NCI-H345 treated with DMSO at 0.1 percent for 48 hours (cell line): ENCODE measurements at regions not wholly inside any gene's neighbourhood (a gene's known extent, or its start where the extent isn't known, plus 50 kb on each side); places are given as distances from the start of the nearest gene placed in this dataset.

Source experiments
- DNase-seq: peaks from one replicate; lab custom pipeline; 2025; ENCODE audit not compliant: unreplicated experiment; lab: John Stamatoyannopoulos, UW

DNA sequence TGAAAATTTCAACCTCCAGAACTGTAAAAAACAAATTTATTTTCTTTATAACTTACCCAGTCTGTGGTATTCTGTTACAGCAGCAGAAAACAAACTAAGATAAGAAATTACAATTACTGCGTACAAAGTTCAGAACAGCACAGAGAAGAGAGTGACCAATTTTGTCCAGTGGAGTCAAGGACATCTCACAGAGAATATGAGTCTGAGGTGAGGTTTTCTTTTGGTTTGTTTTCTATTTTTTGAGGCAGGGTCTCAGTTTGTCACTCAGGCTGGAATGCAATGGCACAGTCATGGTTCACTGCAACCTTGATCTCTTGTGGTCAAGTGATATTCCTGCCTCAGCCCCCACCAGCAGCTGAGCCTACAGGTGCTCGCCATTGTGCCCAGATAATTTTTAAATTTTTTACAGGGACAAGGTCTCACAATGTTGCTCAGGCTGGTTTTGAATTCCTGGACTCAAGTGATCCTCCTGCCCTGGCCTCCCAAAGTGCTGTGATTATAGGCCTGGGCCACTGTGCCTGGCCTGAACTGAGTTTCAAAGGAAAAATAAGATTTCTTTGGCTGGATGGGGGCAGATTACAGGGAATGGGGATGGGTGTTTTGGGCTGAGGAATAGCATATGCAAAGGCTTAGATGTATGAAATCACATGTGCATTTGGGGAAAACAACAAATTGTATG lies 201.1 kb upstream of the USP24 start:
- no peak for DNase-seq

DNA sequence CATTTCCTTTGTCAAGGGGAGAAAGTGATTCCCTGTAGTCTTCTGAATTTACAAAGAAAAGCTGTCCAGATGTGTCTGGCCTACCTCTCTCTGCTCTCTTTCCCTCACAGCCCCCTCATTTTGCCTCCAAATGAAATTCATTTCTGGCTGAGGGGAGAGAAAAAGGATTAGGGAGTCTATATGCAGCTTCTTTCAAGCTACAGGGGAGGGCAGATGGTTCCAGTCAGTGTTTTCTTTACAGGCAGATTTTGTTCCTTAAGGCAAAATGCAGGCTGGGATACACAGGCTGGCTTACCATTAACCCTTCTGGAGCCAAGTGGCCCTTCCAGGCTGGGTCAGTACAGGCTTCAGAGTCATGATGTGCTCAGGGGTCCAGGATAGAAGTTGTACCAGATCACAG lies 198.1 kb upstream of the USP24 start:
- DNase-seq: no peak

DNA sequence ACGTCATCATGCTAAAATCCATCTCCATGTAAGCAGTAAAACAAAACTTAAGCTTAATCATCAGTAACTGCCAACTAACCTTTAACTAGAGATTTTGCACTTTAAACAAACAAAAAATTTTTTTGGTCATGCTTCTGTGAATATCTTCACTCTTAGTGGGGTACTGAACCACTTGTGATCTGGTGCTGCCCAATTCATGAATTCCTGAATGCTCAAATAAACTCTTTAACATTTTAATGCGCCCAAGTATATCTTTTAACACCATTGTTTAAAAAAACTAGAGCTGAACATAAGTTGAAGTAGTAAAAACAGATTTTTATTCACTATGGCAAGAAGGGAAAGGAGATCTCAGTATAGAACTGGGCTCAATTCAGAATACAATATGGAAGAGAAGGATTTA lies 196.9 kb upstream of the USP24 start:
- no peak for DNase-seq

DNA sequence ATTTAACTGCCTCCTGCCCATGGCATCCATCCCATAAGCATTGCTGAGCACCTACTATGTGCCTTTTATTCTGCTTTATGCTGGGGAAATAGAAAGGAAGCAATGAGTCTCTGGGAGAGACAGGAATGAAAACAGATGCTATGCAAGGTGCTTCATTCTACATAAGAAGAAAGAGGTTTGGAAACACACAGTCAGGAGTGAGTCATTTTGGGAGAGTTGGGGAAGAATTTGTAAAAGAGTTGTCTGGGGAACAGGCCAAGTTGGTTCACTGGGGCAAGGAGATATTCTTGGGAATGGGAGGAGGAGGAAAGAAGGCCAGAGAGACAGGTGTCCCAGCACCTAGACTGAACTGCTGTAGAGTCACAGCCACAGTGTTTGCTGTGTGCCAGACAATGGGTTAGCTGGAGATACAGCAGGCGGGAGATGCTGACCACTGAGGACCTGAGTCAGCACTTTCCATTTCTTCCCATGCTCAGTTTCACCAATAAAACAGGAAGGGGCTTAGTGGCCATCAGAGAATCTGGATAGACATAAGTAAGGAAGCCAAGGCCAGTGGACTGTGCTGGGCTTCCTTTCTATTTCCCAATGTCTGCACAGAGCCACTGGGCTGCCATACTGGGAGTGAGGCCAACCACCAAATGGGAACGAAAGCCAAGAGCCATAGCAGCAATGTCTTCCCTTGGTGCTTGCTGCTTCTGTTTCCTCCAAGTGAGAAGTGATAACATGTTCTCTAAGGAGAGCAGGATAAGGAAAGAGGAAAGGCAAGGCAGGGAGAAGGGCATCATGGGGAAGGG lies 187.7 kb upstream of the USP24 start:
- DNase-seq: no peak

DNA sequence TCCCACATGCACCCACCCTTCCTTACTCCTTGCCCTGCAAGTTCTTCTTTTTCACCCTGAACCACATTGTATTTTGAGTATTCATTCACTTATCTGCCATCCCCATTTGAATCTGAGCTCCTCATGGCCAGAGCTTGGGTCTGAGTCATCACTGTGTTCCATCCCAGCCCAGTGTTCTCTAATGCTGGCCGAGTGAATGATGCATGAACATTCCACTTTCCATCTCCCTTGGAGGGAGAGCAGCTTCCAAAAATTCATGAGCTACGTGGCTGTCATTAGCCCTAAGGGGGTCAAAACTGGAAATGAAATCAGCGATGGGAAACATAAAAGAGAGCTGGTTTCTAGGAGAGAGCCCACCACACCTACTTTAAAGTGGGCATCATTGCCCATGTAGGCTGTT lies 187.0 kb upstream of the USP24 start:
- DNase-seq: no peak

DNA sequence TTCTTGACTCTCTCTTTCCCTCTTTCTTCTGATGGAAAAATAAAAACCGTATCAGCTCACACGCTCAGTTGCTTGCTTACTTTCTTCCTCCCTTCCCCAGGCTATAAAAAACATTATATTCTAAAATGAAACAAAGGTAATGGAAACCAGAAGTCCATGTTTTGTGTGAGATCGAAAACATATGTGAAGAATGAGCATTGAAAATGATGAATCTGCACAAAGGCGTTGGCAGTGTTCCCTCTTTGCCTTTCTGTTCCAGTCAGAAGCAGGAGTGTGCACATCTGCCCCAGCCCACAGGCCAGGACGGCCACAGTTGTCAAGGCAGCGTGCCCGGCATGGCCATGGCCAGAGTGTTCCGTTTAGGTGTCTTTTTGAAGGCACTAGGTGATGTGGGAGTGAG lies 185.3 kb upstream of the USP24 start:
- DNase-seq: no peak

DNA sequence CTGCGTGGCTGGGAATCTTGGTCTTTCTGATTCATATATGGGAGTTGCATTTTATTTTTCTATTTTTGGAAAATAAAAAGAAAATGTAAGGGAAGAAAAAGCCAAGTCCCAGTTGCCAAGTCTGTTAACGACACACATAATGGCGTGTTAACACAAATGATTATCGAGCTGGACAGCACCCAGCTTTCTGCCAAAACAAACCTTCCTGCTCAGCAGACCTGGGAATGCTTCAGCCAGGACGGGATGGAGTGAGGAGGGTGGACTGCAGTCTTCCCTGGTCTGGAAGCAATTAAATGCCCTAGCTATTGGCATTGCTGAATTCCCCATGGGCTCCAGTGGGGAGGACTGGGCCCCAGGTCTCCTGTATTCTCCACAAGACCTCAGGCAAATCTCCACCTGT lies 184.2 kb upstream of the USP24 start:
- DNase-seq: no peak

DNA sequence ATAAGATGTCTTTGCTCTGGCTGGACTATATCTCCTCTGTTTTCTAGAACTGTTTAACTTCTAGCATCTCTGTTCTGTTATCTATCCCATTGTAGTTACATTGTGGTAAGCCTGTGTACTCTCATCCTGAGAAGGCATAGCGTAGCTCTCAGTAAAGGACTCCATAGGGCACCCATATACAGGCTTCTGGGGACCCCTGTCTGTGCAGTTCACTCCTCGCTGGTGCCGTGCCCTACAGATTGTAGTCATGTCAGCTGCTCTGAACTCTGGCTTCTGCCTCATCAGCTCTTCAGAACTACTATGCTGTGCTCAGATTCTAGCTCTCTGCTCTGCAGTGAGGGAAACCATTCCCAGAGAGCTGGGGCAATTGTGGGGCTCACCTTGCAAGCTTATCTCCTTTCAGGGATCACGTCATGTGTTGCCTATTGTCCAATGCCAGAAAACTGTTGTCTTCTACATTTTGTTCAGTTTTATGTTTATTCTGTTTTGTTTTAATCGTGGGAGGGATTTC lies 181.3 kb upstream of the USP24 start:
- DNase-seq: no peak

DNA sequence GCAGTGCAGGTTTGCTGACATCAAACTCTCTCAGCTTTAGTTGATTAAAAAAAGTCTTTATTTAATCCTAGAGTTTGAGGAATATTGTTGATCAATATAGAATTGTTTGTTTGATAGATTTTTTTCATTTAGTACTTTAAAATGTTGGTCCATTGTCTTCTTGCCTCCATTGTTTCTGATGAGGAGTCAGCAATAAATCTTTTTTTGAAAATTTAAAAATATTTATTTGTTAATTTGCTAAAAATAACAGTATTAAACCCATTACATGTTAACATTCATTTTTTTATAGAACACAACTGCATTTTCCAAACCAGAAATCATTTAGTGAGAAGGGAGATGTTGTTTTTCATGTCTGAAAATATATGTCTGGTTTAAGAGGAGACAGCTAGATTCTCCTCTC lies 173.8 kb upstream of the USP24 start:
- DNase-seq: no peak

DNA sequence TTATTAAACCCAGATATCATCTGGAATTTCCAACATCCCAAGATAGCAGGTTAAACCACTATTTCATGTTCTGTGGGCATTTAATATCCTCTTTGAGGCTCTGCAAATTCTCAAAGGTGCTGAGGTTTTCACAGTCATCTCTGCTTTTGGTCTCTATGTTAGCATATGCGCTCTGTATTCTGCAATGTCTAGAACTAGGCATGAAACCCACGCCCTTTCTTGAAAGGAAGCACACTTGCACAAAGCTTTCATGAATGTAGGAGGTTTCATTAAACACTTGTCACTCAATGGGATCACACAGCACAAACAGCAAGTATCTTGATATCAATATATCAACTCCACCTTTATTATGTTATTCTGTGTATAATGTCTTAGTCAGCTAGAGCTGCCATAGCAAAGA lies 172.0 kb upstream of the USP24 start:
- DNase-seq: no peak

DNA sequence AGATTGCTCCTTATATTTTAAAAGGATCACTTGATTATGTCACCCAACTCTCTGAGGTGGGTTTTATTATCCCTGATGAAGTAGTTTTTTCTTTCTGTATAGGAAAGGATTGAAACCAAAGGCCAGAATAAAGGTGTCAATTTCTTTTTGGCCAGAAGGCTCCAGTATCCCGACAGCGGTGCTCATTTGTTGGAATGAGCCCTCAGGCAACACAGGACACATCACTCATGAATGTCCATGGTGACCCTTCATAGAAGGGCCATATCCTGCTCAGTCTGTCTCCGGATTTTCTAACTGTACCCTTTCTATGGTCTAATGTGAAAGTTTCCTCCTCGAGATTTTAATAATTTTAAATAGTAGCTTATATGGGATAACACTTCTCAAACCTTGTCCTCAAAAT lies 171.3 kb upstream of the USP24 start:
- no peak for DNase-seq

DNA sequence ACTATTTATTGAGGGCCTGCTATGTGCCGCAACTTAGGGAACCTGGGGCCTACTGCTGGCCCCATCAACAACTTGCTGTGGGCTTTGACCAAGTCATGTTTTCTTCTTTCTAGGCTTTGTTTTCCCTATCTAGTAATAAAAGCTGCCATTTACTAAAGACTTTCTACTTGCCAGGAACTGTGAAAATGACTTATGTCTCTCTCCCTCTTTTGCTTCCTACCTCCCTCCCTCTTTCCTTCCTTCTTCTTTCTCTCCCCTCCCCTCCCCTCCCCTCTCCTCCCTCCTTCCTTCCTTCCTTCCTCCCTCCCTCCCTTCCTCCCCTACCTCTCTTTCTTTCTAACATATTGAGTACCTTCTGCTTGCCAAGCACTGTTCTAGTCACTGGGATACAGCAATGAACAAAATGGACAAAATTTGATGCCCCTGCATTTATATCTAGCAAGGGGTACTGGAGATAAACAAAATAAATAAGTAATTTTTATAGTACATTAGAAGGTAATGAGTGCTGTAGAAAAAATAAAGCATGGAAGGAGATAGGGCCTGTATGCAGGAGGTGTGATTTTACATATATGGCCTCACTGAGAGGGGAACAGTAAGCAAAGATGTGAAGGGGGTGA lies 170.3 kb upstream of the USP24 start:
- DNase-seq: no peak

DNA sequence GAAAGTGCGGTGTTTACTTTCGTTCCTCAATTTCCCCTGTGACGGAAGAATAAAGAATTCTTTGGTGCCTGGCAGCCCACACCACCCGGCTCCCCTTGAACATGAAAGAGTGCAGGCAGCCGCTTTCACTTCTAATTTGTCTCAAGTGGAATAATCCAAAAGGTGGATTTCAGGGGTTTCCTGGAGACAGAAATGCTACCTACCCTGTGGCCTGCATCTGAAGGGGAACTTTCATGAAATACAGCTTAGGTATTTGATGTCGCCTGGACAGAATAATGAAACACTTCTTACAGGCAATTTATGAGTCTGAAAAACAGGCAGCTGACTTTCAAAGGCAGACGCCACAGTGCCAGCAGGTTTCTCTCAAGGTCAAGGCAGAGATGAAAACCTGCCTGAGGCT lies 169.5 kb upstream of the USP24 start:
- DNase-seq: no peak

DNA sequence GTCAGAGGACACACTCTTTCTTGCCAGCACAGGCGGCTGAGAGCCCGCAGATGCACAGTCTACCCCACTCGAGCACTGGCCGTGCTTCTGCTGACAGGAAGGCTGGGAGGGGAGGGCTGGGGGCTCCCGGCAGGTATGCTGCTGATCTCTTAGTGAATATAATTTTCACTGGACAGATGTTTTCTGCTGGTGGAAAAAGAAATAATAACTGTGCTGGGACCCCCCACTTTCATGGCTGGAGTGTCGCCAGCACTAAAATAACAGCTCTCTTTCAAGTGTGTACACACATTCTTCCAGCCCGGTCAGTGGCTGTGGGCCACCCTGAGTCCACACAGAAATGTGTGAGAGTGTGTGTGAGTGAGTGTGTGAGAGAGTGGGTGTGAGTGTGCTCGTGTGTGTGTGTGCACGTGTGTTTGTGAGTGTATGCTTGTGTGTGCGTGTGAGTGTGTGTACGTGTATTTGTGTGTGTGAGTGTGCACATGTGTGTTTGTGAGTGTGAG lies 167.7 kb upstream of the USP24 start:
- DNase-seq: no peak

DNA sequence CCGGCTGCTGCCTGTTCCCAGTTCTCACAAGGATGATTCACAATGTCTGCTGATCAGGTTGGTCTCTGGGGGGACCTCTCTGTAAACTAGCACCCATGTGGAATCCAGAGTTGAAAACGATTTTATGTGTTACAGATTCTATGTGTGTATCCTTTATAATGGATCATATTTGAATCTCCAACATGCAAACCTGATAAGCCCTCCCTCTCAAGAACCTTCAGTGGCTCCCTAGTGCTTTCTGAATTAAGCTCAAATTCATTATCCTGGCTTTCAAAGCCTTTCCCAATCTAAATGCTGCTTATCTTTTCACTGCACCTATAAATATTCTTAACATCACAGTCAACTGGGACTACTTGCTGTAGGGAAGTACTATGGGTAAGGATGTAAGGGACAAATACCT lies 166.8 kb upstream of the USP24 start:
- DNase-seq: no peak

DNA sequence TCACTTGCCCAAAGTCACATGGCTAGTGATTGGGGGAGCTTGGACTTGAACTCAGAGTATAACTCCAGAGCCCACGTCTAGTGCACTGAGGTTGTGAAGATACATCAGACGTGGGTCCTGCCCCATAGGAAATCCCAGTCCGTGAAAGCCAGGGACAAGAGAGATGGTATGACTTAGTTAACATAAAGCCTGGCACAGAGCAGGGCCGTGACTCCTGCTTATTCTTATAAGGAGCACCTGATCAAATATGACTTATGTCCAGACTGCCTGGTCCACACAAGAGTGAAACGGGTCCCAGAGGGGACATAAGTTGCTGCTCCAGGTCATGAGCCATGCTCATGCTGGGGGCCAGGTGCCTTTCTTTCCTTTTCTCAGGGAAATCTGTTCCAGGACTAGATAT lies 166.3 kb upstream of the USP24 start:
- no peak for DNase-seq

DNA sequence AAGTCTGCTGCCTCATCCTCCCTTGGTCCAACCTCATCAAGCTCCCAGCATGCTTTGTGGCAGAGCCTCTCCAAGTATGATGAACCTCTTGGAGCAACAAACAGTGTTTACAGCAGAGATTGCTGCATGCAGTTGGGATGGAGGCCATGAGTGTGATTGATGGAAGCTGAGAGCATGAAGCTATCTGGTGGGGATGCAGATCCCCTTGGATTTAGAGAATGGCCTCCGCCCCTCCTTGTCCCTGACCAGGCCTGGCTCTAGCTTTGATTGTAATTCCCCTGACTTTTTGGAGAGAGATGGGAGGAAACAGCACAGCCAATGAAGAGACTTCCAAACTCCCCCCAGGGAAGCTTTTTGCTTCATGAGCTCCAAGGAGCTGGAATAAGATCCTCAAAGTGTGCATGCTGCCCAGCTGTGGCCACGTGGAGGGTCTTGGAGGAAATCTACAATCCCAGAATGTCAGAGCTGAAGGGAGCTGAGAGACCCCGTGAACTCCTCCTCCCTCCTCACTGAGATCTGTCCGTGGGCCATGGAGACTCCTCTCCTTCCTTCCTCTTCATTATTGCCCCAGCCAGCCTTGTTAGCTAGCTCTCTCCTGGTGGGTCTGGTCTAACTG lies 165.3 kb upstream of the USP24 start:
- DNase-seq: no peak

DNA sequence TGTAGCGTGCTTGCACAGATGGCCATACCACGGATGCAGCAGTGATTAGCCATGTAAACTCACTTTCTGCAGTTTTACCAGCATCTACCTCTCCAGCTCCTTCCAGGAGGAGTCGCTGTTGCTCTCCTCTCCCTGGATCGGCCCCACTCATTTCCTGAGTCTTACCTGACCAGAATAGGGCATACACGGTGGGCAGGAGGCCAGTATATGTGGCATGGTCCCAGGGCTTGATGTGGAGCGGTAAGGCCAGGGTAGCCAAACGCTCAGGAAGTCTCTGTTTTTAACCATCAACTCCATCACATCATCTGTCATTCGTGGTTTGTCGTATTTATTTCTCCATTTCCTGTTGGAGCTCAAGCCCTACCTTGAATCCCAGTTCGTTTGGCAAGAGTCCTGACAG lies 163.4 kb upstream of the USP24 start:
- no peak for DNase-seq

DNA sequence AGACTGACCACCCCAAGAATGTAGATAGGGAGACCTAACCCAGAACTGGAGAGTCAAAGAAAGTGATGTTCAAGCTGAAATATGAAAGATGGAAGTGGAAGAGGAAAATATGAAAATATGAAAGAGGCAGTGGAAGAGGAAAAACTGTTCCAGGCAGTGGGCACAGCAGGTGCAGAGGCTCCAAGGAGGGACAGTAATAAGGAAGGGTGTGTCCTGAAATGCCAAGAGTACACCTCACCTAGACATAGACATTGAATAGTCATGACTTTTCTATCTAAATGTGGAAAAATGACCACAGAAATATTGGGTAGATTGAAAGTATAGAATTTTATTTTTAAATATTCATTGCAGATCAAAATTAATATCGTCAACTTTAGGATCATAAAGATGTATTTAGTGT lies 161.7 kb upstream of the USP24 start:
- DNase-seq: no peak

DNA sequence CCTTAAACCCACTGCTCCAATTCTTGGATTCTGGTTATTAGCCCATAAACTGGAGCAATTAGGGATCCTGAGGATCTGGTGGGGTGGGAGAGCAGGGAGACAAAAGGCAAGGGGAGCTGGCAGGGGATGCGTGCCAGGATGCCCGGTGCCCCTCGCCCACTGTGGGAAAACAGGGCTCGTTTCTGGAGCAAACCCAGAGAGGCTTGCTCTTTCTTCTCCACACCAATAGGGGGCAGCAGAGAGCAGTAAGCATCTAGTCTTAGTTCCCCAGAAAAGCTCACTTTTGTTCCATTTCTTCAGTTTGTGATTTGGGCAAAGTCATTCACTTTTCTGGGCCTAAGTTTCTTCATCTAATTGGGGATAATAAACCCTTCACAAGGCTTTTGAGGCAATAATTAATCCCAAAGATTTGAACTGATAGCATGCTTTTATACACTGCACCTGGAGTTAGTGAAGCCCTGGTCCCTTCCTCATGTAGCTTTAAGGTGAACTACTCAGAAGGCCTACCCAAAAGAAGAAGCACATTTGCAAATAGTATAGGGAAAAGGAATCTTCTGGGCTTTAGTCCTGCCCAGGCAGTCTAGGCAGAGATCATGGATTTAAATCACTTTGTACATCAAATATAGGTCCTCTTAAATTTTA lies 160.6 kb upstream of the USP24 start:
- peak; percentile 3 for DNase-seq
